ENCODE measurements at regions not wholly inside any gene's neighbourhood (a gene's known extent, or its start where the extent isn't known, plus 50 kb on each side); places are given as distances from the start of the nearest gene placed in this dataset.
"Not testable (repeated sequence)": the region's sequence is repeated elsewhere in the genome, so short reads cannot be mapped to it uniquely, and the experiment has no call there.

- DNase-seq: peak; percentile 55
Observed at GRCh38 chr7:35975851-35976454, 175.1 kb downstream of the SEPTIN7 start.

GRCh38 chr7:35978816-35979640, 174.0 kb upstream of the EEPD1 start:
- not testable (repeated sequence) for DNase-seq

- no peak for DNase-seq
Observed at GRCh38 chr7:35982600-35982999, 170.5 kb upstream of the EEPD1 start.

- no peak for DNase-seq
Observed at GRCh38 chr7:35983626-35984025, 169.4 kb upstream of the EEPD1 start.

GRCh38 chr7:35985126-35985754, 167.8 kb upstream of the EEPD1 start:
- DNase-seq: peak; percentile 67

DNA sequence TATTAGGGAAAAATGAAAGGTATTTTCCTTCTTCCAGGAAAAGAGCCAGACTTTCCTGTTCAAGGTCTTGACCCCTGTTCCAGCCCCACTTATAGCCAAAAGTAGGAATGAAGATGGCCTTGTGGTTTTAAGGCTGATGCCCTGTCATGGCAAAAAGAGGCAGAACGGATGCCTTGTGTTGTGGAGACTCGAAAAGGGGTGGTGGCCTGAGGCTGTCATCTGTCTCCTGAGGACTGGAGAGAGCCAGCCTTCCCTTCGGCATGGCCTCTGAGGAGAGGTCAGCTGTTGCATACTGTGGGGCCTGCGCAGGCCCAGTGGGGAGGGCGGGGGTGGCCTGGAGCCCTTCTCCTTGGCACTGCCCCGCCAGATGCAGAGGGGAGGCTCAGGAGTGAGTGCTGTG, 166.0 kb upstream of the EEPD1 start:
- no peak for DNase-seq

- DNase-seq: no peak
Observed at GRCh38 chr7:35988105-35988504, 164.9 kb upstream of the EEPD1 start.

- DNase-seq: no peak
Observed at GRCh38 chr7:35988818-35989217, 164.2 kb upstream of the EEPD1 start.

DNA sequence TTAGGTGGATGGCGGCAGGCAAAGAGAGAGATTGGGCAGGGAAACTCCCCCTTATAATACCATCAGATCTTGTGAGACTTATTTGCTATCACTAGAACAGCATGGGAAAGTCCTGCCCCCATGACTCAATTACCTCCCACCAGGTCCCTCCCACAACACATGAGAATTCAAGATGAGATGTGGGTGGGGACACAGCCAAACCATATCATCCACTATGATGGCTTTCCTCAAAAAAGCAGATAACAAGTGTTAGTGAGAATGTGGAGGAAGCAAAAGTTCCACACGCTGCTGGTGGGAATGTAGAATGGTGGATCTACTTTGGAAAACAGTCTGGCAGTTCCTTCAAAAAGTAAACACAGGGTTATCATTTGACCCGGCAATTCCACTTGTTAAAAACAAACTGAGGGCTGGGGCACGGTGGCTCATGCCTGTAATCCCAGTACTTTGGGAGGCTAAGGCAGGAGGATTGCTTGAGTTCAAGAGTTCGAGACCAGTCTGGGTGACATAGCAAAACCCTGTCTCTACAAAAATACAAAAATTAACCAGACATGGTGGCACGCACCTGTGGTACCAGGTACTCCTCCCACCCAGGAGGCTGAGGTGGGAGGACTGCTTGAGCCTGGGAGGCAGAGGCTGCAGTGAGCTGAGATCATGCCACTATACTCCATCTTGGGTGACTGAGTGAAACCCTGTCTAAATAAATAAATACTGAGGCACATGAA, 161.4 kb upstream of the EEPD1 start:
- DNase-seq: no peak

GRCh38 chr7:35992436-35992835, 160.6 kb upstream of the EEPD1 start:
- no peak for DNase-seq

GRCh38 chr7:35993113-35993512, 159.9 kb upstream of the EEPD1 start:
- DNase-seq: no peak

GRCh38 chr7:35993676-35994606, 159.1 kb upstream of the EEPD1 start:
- DNase-seq: no peak

DNA sequence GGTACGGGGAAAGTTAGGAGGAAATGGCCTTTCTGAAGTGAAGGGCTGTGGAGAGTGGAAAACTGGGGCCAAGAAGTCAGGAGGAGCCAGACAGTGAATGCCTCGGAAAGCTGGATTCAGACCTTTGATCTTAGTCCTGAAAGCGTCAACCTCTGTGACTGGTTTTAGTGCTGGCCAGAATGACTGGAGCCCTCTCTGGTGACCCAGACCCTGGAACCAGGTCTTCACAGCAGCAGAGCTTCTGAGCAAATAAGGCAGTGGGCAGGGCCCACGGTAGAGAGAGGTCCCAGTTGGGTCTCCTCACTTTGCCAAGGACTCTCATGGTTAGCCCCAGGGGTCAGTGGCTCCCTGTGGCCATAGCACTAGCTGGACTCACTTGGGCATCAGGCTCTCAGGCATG, 157.7 kb upstream of the EEPD1 start:
- no peak for DNase-seq

DNA sequence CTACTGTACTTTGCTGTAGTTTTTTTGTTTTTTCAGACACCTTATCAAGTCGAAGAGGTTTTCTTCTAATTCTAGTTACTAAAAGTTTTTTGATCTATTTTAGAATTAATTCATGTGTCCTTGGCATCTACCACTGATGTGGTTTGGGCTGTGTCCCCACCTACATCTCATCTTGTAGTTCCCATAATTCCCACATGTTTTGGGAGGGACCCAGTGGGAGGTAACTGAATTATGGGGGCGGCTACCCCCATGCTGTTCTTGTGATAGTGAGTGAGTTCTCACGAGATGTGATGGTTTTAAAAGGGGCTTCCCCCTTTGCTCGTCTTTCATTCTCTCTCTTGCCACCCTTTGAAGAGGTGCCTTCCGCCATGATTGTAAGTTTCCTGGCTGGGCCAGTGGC, 154.6 kb upstream of the EEPD1 start:
- no peak for DNase-seq

DNA sequence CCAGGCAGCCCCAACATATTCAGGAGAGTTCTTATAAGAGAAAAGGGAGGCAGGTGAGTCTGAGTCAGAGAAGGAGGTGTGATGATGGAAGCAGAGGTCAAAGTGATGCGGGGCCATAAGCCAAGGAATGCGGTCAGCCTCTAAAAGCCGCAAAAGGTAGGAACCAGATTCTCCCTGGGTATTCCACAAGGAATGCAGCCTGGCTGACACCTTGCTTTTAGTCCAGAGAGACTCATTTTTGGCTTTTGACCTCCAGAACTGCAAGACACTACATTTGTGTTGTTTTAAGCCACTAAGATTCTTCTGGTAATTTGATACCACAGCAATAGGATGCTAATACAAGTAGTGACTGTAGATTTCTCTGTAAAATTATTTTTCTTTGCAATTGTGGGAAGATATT, 151.5 kb upstream of the EEPD1 start:
- DNase-seq: no peak

DNA sequence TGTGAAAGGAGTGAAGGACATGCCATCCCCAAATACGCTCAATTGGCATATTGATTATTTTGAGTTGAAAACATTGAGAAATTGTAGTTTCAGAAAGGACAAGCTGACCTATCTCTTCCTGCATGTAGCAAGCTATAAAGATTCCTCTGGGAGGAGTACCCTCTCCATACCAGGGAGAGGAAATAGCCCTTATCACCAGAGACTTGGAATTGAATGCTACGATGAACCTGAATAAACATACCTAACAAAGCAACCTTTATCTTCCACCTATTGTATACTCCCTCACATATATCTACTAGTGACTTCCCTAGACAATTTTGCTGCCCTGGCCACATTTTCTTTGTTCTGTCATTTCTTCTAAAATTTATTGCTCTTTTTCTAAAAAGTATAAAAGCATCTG, 150.2 kb upstream of the EEPD1 start:
- no peak for DNase-seq

- DNase-seq: no peak
Observed at GRCh38 chr7:36003343-36003742, 149.7 kb upstream of the EEPD1 start.

GRCh38 chr7:36005293-36005692, 147.8 kb upstream of the EEPD1 start:
- DNase-seq: no peak

- DNase-seq: no peak
Observed at GRCh38 chr7:36005876-36006275, 147.2 kb upstream of the EEPD1 start.

DNA sequence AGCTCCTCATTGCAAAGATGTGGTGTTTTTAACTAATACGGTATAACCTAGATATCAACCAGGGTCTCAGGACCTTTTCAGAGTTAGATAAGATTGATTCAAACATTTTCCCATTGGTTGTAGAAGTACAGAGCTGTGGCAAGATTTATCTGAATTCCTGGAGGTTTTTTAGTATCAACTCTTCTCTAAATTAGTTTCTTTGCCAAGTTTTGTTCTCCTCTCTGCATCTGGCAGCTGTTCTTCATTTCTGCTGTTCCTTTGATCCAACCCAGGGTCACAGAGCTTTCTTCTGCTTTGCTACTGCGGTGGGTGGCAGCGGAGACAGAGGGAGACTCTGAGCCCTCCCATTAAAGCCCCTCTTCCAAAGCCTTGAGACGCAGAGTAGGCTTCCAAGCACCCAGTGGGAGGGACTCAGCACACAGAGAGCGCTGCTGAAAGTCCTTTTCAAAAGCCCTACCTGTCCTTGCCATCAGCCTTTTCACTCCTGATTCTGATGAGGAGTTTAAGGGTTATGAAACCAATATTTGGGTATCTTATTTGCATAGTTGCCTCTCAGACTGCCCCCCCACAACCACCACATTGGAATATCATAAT, 146.3 kb upstream of the EEPD1 start:
- DNase-seq: no peak

GRCh38 chr7:36010656-36011587, 142.1 kb upstream of the EEPD1 start:
- no peak for DNase-seq

Measured in central memory CD4-positive, alpha-beta T cell (primary cell).